HFF-Myc (cell line): ENCODE measurements at regions not wholly inside any gene's neighbourhood (a gene's known extent, or its start where the extent isn't known, plus 50 kb on each side); places are given as distances from the start of the nearest gene placed in this dataset.

Experiments
- DNase-seq: peaks from one replicate; pipeline ENCODE4 v3.0.0-alpha.2; 2011; ENCODE audit warnings: low read depth; ENCODE audit errors: extremely low read depth
- H3K4me3 ChIP-seq: replicated peaks from 2 replicates; pipeline ENCODE4 v1.5.1; 2011; ENCODE audit warnings: low read depth, mild to moderate bottlenecking, control low read depth, low read length
- TF ChIP-seq, protein P1 (sequence below): IDR thresholded peaks from 2 replicates; pipeline ENCODE4 v1.5.1; 2012; ENCODE audit warnings: mild to moderate bottlenecking, low read depth, low read length, control low read depth; ENCODE audit errors: missing control alignments

DNA sequence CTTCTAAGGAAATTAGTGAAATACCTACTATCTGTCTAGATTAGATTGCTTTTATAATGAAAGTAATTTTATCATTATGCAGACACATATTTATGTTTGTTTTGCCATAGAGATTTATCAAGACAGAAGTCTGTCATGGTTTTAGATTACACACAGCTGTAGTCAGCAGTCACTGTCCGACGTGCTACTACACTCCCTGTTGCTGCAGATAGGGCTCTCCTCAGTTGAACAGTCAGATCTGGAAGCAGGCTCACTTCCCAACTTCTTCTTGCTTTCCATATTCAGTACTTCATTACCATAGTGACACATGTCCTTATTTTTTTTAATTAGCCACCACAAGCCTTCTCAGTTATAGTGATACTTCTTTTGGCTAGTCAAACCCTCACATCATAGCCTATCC, 329.9 kb upstream of the ITGA1 start:
- TF ChIP-seq, protein P1, sequence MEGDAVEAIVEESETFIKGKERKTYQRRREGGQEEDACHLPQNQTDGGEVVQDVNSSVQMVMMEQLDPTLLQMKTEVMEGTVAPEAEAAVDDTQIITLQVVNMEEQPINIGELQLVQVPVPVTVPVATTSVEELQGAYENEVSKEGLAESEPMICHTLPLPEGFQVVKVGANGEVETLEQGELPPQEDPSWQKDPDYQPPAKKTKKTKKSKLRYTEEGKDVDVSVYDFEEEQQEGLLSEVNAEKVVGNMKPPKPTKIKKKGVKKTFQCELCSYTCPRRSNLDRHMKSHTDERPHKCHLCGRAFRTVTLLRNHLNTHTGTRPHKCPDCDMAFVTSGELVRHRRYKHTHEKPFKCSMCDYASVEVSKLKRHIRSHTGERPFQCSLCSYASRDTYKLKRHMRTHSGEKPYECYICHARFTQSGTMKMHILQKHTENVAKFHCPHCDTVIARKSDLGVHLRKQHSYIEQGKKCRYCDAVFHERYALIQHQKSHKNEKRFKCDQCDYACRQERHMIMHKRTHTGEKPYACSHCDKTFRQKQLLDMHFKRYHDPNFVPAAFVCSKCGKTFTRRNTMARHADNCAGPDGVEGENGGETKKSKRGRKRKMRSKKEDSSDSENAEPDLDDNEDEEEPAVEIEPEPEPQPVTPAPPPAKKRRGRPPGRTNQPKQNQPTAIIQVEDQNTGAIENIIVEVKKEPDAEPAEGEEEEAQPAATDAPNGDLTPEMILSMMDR, result no peak
- no peak for DNase-seq
- no peak overlapping the region for H3K4me3 ChIP-seq

DNA sequence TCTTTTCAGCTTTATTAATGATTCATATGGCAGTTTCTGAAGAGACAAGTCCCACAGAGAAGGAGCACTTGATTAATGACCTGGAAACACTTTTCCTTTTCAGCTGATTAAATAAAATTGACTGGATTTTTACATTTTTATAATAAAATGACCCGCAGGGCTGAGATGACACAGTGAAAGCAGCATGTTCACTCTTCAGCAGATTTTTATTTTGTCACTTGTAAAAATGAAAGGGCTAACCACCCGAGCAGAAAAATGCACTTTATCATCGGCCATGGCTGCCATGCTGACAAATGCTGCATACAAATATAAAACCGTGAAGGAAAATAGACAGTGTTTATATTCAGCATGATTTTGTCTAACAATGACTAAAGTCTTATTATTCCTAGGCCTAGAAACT, 321.6 kb upstream of the ITGA1 start:
- DNase-seq, result no peak
- TF ChIP-seq, protein P1, result no peak
- H3K4me3 ChIP-seq, result no peak overlapping the region

DNA sequence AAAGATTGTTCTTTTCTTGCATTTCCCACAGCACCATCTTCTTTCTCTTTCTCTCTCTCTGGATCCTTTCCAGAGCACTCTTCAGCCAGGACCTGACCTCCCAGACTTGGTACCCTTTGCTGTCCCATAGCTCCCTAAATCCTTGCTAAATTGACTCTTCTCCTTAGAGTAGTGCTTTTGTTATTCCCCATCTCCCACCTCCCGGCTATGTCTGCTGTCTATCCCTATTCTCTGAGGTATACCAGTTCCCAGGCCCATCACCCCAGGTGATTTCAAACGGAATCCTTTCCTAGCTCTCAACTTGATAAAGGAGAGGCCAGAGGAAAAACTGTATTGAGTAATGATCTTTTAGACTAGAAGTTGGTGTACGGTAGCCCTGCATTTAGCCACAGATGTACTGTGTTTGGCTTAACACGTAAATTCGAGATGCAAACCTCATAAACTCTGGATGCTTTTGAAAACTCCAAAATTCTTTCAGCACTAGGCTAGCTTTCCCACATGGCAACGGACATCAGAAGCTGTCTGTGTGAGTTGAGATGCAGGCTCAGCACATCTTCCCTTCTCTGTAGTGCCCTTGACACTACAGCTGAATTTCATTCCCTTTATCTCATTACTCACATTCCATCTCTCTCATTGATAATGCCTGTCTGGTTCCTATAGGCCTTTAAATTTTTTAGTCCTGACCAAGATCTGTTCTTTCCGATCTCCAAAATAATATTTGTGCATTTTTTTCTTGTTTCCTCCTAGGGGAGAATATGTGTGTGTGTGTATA, 320.8 kb upstream of the ITGA1 start:
- no peak overlapping the region for H3K4me3 ChIP-seq
- no peak for DNase-seq
- TF ChIP-seq, protein P1, result no peak

DNA sequence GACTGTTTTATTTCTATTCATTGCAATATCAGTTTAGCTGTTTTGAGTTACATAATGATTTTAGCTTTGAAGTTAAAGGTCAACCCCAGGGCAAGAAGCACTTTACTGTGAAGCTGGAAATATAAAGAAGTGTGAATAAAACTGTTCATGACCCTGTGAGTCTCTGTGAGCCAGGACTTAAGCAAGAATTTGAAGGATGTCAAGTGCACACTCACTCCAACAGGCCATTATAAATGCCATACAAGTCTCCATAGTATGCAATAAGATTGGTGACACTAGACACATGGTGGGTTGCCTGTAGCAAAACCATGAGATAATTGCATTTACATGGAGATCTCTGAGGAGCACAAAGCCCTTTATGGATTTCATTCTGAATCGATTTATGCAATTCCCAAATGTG, 318.7 kb upstream of the ITGA1 start:
- DNase-seq, result no peak
- TF ChIP-seq, protein P1, result no peak
- no peak overlapping the region for H3K4me3 ChIP-seq

DNA sequence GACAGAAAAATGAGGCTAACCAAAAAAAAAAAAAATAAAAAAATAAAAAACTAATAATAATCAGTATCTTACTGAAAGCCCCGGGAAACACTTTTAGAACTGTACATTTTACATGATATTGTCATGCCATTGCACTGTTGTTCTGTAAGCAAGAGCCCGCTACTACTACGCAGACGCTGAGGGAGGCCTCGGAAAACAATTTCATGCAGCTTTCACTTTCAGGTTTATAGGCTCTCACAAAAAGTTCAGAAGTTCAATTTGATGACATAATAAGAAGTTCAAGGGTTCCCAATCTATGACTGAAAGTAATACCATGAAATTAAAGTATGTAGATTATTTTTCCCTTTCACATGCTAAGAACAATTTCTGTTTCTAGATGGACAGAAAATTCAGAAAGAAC, 318.3 kb upstream of the ITGA1 start:
- TF ChIP-seq, protein P1, result no peak
- H3K4me3 ChIP-seq, result no peak overlapping the region
- DNase-seq, result no peak

DNA sequence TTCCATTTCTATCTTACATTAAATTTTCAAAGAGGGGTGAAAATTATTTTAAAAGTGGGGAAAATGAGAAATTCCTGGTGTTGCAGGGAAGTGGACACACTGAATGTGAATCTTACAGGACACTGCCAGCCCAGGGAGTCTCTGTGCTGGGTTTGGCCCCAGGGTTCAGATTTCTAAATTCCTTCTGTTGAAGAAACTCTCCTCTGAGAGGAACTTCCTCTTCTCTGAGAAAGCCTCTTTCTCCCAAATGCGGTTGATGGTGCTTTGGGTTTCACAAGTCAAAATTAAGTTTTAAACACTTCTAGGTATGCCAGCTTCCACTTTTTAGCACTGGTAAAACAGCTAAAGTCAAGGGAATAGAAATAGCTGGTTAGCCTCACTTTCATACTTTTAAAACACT, 317.9 kb upstream of the ITGA1 start:
- TF ChIP-seq, protein P1, result no peak
- H3K4me3 ChIP-seq, result no peak overlapping the region
- DNase-seq, result no peak

DNA sequence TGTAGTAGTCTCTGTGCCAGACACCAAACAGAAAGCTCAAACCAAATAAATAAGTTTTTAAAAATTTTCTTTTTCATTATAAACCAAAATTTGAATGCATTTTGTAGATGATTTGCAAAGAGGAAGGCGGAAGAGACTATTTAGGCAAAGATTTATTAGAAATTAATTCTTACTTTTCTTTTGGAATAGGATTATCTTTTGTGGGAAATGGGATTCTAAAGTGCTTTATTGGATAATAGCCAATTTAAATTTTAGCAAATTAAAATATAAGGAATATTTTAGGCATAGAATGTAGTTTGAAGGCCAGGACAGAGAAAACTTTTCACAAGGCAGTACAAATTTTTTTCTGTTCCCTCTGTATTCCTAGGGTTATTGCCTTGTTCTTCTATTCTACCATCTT, 311.4 kb upstream of the ITGA1 start:
- TF ChIP-seq, protein P1, result no peak
- no peak overlapping the region for H3K4me3 ChIP-seq
- DNase-seq, result no peak
